HG03469 (cell line): ENCODE measurements at regions not wholly inside any gene's neighbourhood (a gene's known extent, or its start where the extent isn't known, plus 50 kb on each side); places are given as distances from the start of the nearest gene placed in this dataset.

Source experiments
- ATAC-seq: cut with Tn5 transposase; IDR thresholded peaks from one replicate; pipeline ENCODE4 v1.9.1; 2021; ENCODE audit warnings: mild to moderate bottlenecking, moderate library complexity, moderate number of reproducible peaks; ENCODE audit not compliant: unreplicated experiment

GRCh38 chr4:19375136-19375804 is 876.4 kb upstream of the SLIT2 start:
- ATAC-seq = no peak

DNA sequence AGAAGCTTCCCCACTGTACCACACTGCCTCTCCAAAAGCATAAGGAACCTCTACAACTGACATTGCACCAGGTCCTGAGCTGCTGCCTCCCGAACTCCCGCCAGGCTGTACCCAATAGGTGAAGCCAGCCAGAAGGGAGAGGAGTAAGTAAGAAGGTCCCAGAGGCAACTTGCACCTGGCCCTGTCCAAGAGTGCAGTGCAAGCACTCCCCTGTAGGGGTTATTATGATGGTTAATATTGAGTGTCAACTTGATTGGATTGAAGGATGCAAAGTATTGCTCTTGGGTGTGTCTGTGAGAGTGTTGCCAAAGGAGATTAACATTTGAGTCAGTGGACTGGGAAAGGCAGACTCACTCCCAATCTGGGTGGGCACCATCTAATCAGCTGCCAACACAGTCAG is 879.3 kb upstream of the SLIT2 start:
- ATAC-seq = no peak

- no peak for ATAC-seq
Measured at GRCh38 chr4:19368800-19369199, 882.9 kb upstream of the SLIT2 start.

- no peak for ATAC-seq
Measured at GRCh38 chr4:19366916-19367315, 884.8 kb upstream of the SLIT2 start.

DNA sequence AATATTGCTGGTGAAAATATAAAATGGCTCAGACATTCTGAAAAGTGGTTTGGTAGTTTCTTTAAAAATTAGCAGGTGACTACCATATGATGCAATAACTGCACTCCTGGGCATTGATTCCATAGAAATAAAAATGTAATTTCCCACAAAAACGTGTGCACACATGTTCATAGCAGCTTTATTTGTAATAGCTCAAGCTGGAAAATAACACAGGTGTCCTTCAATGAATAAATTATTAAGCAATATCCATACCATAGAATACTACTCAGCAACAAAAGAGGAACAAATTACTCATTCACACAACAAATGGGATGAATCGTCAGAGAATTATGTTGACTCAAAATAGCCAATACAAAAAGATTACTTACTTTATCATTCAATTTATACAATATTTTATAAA is 893.7 kb upstream of the SLIT2 start:
- ATAC-seq = no peak

DNA sequence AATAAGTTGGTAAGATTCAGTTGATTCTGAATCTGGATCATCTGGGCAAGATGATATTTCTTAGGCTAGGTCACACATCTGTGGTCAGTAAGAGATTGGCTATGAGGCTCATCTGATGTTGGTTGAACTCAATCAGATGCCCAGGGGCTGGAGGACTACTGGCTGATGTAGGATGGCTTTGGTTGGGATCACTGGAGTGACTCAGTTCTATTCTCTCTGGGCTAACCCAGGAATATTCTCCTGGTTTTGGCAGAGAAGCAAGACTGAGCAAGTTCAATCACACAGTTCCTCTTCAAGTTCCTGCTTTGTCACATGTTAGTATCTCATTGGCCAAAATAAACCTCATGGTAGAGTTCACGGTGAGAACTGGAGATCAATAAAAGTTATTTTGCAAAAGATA is 902.3 kb upstream of the SLIT2 start:
- ATAC-seq = no peak

DNA sequence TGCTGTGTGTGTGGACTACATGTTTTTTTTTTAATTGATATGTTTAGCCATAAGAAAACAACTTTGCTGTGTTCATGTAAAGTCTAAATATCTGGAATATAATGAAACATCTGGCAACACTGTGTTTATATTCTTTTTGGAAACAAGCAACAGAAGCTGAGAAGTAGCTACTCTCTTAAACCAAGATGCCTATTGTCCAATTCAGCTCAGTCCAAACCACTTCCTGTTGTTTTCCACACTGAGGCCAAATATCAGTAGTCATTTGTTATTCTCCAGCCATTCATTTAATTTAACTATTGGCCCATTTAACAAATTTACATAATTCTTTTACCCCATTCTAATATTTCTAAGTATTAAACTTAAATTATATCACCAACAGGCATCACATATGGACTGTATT is 903.0 kb upstream of the SLIT2 start:
- no peak for ATAC-seq

DNA sequence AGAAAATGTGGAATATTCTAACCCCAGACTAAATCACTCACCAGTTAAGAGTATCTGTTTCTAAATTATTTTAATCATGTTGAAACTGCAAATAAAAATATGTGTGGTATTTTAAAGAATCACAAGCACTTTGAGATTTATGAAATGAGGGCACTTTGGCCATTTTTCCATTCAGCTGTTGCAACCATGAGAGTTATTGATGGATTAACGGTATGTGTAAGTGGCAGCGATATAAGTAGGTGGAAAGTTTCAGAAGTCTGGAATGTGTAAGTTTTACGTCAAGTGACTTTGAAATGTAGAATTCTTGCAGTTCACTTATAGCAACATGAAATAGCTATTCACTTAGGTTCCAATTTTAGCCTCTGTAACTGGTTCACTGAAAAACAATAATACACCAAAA is 905.1 kb upstream of the SLIT2 start:
- ATAC-seq = no peak

GRCh38 chr4:19329631-19330030 is 922.1 kb upstream of the SLIT2 start:
- no peak for ATAC-seq

- ATAC-seq = no peak
Measured at GRCh38 chr4:19329077-19329476, 922.6 kb upstream of the SLIT2 start.

DNA sequence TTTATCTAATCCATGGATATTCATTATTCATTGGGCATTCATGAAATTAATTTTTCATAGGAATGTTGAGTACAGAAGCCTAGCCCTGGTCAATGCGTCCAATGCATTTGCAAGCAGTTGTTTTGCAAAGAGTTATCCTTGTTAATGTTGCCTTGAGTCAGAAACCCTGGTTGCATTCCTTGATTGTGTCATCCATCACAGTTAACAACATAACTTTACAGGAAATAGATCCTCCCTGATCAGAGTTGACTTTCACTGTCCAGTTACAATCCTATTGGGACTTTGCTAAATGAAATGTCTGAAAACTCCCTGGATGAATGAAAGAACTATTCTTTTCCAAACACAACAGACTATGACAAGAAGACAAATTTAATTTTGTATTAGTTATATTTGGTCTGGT is 924.3 kb upstream of the SLIT2 start:
- ATAC-seq = no peak

DNA sequence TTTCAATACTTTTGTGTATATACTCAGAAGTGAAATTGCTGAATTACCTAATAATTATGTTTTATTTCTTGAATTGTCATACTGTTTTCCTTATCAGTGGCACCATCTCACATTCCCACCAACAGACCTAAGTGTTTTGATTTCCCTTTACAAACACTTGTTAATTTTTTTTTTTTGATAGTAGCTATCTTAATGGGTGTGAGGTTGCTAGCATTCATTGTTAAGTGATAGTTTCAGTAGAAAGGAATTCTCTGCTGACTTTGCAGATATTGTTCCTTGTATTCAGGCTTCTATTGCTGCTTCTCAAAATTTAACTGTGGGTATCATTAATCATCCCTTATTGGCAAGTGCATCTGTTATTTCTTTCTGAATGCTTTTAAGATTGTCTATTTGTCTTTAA is 927.5 kb upstream of the SLIT2 start:
- ATAC-seq = no peak

DNA sequence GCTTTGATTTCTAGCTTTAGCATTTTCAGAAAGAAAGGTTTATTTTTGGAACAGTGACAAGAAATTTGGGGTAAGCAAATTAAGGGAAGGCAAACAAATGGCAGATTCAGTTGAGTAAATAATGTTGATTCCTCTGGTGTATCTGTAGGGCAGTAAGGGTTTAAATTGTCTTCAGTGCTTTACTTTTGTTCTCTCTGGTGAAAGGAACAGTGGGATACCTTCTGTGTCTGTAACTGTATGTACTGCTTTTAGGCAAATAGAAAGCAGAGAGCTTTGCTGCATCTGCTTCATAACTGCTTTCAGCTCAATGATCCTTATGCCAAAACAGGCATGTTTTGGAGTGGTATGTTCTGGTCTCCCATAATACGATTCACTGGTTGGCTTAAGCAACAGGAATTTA is 932.1 kb upstream of the SLIT2 start:
- no peak for ATAC-seq

DNA sequence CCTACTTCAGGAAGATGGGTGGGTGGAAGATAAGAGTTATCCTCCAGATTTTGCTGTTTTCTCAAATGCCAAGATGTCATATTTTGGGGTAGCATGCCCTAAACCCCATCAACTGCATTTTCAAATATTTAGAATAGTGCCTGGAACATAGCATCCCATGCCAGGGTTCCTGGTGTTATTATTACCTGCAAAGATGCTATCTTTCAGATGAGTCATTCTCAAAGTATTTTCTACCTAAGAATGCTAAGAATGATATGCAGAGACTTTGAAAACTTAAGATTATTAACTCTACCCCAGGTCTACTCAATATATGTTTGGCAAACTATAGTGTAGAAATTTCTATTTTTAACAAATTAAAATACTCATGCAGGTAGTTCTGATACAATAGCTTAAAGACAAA is 934.3 kb upstream of the SLIT2 start:
- no peak for ATAC-seq

DNA sequence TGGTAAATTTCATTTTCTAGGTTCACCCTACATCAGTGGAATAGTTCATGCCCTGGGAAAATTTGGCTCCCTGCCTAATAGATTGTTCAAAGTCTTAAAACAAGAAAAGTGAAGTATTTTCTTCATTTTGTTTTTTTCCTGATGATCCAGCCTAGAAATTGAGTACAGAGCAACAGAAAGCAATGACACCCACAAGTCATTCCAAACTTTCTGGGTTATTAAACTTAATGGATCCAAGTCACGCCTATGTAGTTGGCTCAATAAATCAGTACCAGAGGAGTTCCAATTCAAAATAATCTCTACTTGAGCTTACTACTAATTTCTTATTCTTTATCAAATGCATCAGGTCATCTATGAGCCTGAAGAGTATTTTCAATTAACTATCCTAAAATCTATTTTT is 937.6 kb upstream of the SLIT2 start:
- ATAC-seq = no peak

DNA sequence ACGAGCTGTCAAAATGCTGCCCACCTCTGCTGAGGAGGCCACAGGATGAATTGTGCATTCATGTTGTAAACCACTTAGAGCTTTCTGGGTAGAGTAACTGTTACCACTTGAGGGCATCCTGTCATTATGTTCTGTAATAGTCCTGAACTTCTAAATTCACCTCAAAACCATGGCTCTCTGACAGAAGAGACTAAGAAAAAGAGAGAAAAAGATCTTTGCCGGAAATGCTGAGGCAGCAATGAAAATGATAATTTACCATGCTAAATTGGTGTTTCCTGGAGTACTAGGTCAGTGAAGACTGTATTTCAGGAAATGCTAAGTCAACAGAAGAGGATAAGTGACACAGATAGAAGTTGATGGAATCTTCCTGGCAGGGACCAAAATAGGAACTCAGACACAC is 942.3 kb upstream of the SLIT2 start:
- no peak for ATAC-seq

DNA sequence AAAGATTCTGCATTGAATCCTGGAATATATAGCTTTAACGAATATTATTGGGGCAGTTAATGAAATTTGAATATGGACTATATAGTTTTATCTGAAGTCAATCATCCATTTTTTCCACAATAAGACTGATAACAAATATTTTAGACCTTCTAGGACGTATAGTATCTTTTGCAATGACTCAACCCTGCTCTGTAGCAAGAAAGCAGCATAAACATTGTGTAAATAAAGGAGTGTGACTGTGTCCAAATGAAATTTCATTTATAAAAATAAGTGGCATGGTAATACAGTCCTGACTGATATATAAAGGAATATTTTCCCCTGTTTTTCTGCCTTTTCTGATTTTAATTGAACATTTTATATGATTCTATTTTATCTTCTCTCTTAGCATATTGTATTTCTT is 947.7 kb upstream of the SLIT2 start:
- no peak for ATAC-seq

DNA sequence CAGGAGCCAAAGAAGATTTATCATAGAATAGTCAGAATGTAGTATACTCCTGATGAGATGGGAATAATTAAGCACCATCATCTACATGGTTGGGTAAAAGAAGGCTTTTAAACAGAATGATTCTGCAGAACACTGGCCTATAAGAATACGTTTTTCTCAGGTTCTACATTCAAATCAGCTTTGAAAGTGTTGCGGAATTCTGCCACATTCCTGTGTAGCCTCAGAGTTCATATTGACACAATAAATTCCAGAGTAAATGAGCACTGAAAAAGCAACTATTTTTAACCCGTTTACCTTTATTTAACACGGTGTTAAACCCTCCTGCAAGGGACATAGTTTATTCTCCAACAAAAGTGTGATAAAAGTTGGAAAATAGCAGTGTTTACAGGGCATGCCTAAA is 950.2 kb upstream of the SLIT2 start:
- ATAC-seq = no peak

GRCh38 chr4:19300213-19300612 is 951.5 kb upstream of the SLIT2 start:
- no peak for ATAC-seq

- no peak for ATAC-seq
Measured at GRCh38 chr4:19298998-19299397, 952.7 kb upstream of the SLIT2 start.

DNA sequence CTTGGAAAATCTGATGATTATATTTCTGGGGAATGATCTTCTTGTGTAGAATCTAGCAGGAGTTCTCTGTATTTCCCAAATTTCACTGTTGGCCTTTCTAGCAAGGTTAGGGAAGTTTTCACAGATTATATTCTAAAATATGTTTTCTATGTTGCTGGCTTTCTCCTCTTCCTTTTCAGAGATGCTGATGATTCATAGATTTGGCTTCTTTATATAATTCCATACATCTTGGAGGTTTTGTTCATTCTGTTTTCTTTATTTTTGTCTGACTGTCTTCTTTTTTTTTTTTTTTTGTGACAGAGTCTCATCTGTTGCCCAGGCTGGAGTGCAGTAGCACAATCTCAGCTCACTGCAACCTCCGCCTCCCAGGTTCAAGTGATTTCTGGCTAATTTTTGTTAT is 957.9 kb upstream of the SLIT2 start:
- ATAC-seq = no peak

GRCh38 chr4:19293080-19293479 is 958.6 kb upstream of the SLIT2 start:
- no peak for ATAC-seq

DNA sequence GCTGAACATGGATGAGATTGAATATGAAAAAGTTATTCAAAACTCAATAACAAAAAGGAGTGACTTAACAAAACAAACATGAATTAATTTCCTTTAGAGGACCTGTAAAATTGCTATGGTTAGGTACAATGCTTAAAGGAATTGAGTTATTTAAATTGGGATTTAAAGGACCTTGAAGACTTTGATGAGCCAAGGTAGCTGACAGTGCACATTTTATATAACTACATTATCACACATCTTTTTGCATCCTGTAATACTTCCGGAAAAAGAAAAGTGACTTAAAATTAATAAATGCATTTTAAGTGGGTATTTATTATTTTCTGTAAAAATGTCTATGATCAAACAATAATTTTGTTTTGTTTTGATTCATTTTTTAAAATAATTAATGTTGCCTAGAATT is 964.8 kb upstream of the SLIT2 start:
- no peak for ATAC-seq

GRCh38 chr4:19285146-19285545 is 966.6 kb upstream of the SLIT2 start:
- no peak for ATAC-seq
